ENCODE measurements at regions not wholly inside any gene's neighbourhood (a gene's known extent, or its start where the extent isn't known, plus 50 kb on each side); places are given as distances from the start of the nearest gene placed in this dataset.

- no peak for TF ChIP-seq NRF1 (IDR thresholded peaks at IDR 0.05; ENCODE audit: low read depth, low read length)
- no peak for TF ChIP-seq POLR2AphosphoS5 (IDR thresholded peaks at IDR 0.05; ENCODE audit: low read depth, low read length)
- no peak for TF ChIP-seq YY1 (IDR thresholded peaks at IDR 0.05; ENCODE audit: low read depth)
- TF ChIP-seq FOXM1 (IDR thresholded peaks at IDR 0.05; ENCODE audit: low read depth): no peak
- TF ChIP-seq MXI1 (IDR thresholded peaks at IDR 0.05; ENCODE audit: low read depth, low read length): no peak
- no peak for TF ChIP-seq RXRA (IDR thresholded peaks at IDR 0.05; ENCODE audit: borderline replicate concordance, low read depth)
- TF ChIP-seq SIN3A (IDR thresholded peaks at IDR 0.05; ENCODE audit: borderline replicate concordance, low read depth, low read length): no peak
- TF ChIP-seq TAF1 (IDR thresholded peaks at IDR 0.05; ENCODE audit: borderline replicate concordance, low read depth, low read length): no peak
Measured at GRCh38 chr5:96079962-96080361, 118.3 kb upstream of the ELL2 start (continued).

DNA sequence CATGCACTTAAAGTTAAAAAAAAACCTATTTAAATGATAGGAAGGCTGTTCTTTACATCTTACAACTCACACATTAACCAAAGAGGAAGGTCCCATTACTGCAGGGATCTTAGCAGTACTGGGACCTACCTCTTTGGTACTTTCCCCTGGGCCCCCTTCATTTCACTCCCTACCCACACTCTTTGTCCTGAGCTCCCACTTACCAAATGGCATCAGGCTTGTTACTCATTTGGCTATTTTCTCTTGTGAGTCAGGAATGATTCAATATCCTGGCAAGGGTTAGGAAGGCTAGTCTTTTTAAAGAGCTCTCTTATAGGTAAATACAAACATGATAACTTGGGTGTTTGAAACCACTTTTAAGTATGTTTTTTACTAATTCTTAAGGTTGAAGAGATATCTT lies 117.4 kb upstream of the ELL2 start:
- ChIA-PET CTCF (interaction anchor here (1.0 to 1.5 kb wide), 2 partner anchors 220 to 523 kb away, joined by 3 to 4 read pairs; no protein-coding TSS in a partner anchor), POLR2A (no interaction called here)
- no peak for DNase-seq
- no peaks in the 10 kb centered on the region for H3K9me2 ChIP-seq
- peak overlapping the region; percentile 39; the same call in 1 of the 2 replicates for H3K9ac ChIP-seq
- no peaks in the 10 kb centered on the region for H3K27me3 ChIP-seq (ENCODE audit: insufficient read depth)
- H3K27ac ChIP-seq (ENCODE audit: low read depth in 2 of 2, low read length in 1 of 2): peak overlapping the region in 1 of 2 experiments; percentile 81; a peak in 2 of 4 replicates
- no peaks in the 10 kb centered on the region for H3K79me2 ChIP-seq (ENCODE audit: insufficient read depth)
- peaks cover 0 to 33% of the 10 kb centered on the region in 2 experiments; a peak in 3 of 4 replicates for H3K4me1 ChIP-seq (ENCODE audit: control insufficient read depth in 1 of 2, insufficient read depth in 2 of 2, low read depth in 1 of 2, low read length in 1 of 2)
- no peaks in the 10 kb centered on the region for H3K36me3 ChIP-seq (replicated peaks in 1 of 2; ENCODE audit: control insufficient read depth in 1 of 2, insufficient read depth in 2 of 2, low read length in 1 of 2)
- H3F3A ChIP-seq (replicated peaks; ENCODE audit: insufficient read depth): peaks cover 26% of the 10 kb centered on the region
- H4K20me1 ChIP-seq (ENCODE audit: insufficient read depth): no peaks in the 10 kb centered on the region
- H3K4me2 ChIP-seq: peak overlapping the region; percentile 39
- peak overlapping the region; percentile 44 for H2AFZ ChIP-seq (ENCODE audit: low read depth)
- no peaks in the 10 kb centered on the region for H3K9me3 ChIP-seq
- no peak overlapping the region for H3K4me3 ChIP-seq (ENCODE audit: low read depth in 2 of 2, low read length in 1 of 2)
- TF ChIP-seq GABPA (IDR thresholded peaks at IDR 0.05; ENCODE audit: low read depth) (0 out of 2 replicates have a peak, but pooled peaks have one; percentile 25), MXI1 (IDR thresholded peaks at IDR 0.05; ENCODE audit: low read depth, low read length) (no peak), MEF2A (IDR thresholded peaks at IDR 0.05; ENCODE audit: borderline replicate concordance, low read depth) (peak; percentile 84), SIN3A (IDR thresholded peaks at IDR 0.05; ENCODE audit: borderline replicate concordance, low read depth, low read length) (no peak), TAF1 (IDR thresholded peaks at IDR 0.05; ENCODE audit: borderline replicate concordance, low read depth, low read length) (peak; percentile 45; the same call in 1 of the 2 replicates), YY1 (IDR thresholded peaks at IDR 0.05; ENCODE audit: low read depth) (peak; percentile 37; the same call in 1 of the 2 replicates), PBX3 (IDR thresholded peaks at IDR 0.05) (peak; percentile 52; the same call in 1 of the 2 replicates), EZH2phosphoT487 (IDR thresholded peaks at IDR 0.05; ENCODE audit: borderline replicate concordance, low read depth) (no peak), RAD21 (IDR thresholded peaks at IDR 0.05; ENCODE audit: low read length) (no peak), FOSL2 (IDR thresholded peaks at IDR 0.05; ENCODE audit: borderline replicate concordance, low read depth) (peak; percentile 98), CHD2 (IDR thresholded peaks at IDR 0.05; ENCODE audit: low read length, partially characterized antibody) (no peak), TEAD4 (IDR thresholded peaks at IDR 0.05; ENCODE audit: borderline replicate concordance, insufficient read depth) (no peak), NFIC (IDR thresholded peaks at IDR 0.05; ENCODE audit: borderline replicate concordance) (peak; percentile 84), EP300 (IDR thresholded peaks at IDR 0.05; ENCODE audit: borderline replicate concordance in 1 of 2, low read depth in 1 of 2, low read length in 1 of 2) (peak in 1 of 2 experiments; percentile 71; a peak in 1 of 4 replicates), RCOR1 (IDR thresholded peaks at IDR 0.05; ENCODE audit: low read length) (no peak), USF1 (IDR thresholded peaks at IDR 0.05; ENCODE audit: borderline replicate concordance, low read depth) (no peak), POLR2AphosphoS5 (IDR thresholded peaks at IDR 0.05; ENCODE audit: low read depth, low read length) (peak; percentile 66; the same call in 1 of the 2 replicates), TCF12 (IDR thresholded peaks at IDR 0.05) (peak; percentile 80; the same call in 1 of the 2 replicates), USF2 (IDR thresholded peaks at IDR 0.05; ENCODE audit: borderline replicate concordance, low read depth, low read length) (no peak), RXRA (IDR thresholded peaks at IDR 0.05; ENCODE audit: borderline replicate concordance, low read depth) (peak; percentile 57; the same call in 1 of the 2 replicates), JUND (IDR thresholded peaks at IDR 0.05) (peak; percentile 87)
- TF ChIP-seq, protein P1, sequence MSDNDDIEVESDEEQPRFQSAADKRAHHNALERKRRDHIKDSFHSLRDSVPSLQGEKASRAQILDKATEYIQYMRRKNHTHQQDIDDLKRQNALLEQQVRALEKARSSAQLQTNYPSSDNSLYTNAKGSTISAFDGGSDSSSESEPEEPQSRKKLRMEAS (IDR thresholded peaks at IDR 0.05; ENCODE audit: low read depth): 0 out of 2 replicates have a peak, but pooled peaks have one; percentile 25
- TF ChIP-seq, protein P2, sequence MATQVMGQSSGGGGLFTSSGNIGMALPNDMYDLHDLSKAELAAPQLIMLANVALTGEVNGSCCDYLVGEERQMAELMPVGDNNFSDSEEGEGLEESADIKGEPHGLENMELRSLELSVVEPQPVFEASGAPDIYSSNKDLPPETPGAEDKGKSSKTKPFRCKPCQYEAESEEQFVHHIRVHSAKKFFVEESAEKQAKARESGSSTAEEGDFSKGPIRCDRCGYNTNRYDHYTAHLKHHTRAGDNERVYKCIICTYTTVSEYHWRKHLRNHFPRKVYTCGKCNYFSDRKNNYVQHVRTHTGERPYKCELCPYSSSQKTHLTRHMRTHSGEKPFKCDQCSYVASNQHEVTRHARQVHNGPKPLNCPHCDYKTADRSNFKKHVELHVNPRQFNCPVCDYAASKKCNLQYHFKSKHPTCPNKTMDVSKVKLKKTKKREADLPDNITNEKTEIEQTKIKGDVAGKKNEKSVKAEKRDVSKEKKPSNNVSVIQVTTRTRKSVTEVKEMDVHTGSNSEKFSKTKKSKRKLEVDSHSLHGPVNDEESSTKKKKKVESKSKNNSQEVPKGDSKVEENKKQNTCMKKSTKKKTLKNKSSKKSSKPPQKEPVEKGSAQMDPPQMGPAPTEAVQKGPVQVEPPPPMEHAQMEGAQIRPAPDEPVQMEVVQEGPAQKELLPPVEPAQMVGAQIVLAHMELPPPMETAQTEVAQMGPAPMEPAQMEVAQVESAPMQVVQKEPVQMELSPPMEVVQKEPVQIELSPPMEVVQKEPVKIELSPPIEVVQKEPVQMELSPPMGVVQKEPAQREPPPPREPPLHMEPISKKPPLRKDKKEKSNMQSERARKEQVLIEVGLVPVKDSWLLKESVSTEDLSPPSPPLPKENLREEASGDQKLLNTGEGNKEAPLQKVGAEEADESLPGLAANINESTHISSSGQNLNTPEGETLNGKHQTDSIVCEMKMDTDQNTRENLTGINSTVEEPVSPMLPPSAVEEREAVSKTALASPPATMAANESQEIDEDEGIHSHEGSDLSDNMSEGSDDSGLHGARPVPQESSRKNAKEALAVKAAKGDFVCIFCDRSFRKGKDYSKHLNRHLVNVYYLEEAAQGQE (IDR thresholded peaks at IDR 0.05; ENCODE audit: low read depth, low read length): no peak

Data from SK-N-SH (cell line).